HG03469 (cell line): ENCODE measurements at regions not wholly inside any gene's neighbourhood (a gene's known extent, or its start where the extent isn't known, plus 50 kb on each side); places are given as distances from the start of the nearest gene placed in this dataset.

ENCODE experiments used
- ATAC-seq: cut with Tn5 transposase; IDR thresholded peaks from one replicate; pipeline ENCODE4 v1.9.1; 2021; ENCODE audit warnings: mild to moderate bottlenecking, moderate library complexity, moderate number of reproducible peaks; ENCODE audit not compliant: unreplicated experiment

GRCh38 chr3:188026191-188026968, 127.6 kb upstream of the LPP start:
- ATAC-seq = no peak

- no peak for ATAC-seq
Measured at GRCh38 chr3:188031121-188031520, 122.8 kb upstream of the LPP start.

DNA sequence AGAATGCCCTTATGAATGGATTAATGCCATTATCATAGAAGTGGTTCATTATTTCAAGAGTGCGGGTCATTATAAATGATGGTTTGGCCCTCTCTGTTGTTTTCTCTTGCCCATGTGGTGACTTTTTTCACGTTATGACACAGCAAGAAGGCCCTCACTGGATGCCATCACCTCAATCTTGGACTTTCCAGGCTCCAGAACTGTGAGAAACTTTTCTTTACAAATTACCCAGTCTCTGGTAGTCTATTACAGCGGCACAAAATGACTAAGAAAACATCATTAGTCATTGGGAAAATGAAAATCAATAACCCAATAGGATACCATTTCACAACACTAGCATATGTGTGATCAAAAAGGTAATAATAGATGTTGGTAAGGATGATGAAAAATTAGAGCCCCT, 119.0 kb upstream of the LPP start:
- no peak for ATAC-seq

GRCh38 chr3:188036375-188037194, 117.4 kb upstream of the LPP start:
- ATAC-seq = no peak

DNA sequence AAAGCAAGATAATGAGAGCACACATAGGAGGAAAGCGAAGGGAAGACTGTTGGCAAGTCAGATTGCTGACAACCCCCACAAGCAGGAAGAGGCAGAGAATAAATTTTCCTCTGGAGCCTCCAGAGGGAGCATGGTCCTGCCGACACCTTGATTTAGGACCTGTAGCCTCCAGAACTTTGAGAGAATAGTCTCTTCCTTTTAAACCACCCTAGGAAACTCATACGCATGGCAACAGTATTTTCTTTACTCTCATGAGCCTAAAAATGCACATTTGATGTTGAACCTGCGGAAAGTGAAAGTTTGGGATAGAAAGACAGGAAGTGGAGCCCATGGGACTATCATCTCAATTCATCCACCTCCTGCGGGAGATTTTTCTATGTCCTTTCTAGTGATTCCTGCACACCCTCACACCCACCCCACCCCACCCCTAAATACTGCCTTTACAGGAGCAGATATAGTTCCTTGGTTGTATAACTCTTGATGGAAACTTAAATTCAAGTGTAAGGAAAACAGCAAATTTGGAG, 116.7 kb upstream of the LPP start:
- ATAC-seq = no peak

DNA sequence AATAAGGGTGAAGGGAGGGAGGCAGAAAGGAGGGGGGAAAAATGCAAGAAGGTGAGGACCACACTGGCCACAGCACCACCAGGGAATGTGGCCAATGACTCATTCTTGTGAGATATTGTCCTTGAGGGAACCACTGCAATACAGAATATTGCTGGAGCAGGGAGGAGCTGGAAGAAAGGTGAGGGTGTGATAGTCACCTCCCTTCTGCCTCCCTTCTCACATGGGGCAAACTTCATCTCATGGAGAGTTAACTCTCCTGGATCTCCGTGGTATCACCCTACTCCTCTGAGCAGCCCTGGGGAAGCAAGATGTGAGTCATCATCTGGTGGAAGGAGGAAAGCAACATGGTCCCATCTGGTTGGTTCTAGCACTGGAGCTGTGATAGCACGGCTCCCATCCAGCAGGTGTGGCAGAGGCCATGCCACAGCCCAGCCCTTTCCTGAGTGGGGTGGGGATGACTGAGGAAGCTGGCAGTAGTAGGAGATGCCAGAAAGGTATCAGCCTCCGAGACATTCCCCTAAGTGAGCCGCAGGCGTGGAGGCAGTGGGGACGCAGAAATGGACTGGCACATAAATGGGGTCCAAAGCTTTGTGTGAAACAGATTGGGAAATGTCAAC, 115.9 kb upstream of the LPP start:
- ATAC-seq = no peak

- no peak for ATAC-seq
Measured at GRCh38 chr3:188041193-188041592, 112.8 kb upstream of the LPP start.

DNA sequence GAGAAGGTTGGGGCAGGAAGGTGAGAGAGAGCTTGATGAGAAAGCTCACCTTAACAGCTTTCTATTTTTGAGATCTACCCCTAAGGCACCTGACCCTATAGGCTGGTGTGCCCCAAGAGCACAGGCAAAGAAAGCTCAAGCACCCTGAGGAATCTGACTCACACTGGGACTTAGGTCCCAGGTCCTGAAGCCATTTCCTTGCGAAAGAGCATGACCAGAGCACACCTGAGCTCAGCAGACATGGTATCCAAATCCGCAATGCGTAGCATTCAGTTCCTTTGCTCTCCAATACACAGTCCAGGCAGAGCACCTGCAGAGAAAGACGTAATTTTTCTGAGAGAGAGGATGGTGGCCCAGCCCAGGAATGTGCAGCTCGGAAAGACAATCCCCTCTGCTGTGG, 112.1 kb upstream of the LPP start:
- ATAC-seq = no peak

DNA sequence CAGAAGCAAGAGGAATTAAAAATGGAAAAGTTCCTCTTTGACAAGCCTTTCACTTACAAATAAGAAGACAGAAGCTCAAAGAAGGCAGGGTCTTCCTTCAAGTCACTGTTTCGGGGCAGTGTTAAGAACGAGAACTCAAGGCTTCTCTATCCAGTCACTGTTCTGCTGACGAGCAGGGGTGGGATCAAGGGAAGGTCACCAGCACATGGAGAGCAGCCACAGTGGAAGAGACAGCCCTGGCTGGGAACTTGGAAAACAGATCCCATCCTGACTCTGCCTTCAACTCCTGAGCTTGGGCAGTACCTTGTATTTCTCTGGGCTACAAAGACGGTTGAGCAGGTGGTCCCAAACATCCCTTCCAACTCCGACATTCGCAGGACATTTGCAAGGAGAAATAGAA, 111.5 kb upstream of the LPP start:
- no peak for ATAC-seq

DNA sequence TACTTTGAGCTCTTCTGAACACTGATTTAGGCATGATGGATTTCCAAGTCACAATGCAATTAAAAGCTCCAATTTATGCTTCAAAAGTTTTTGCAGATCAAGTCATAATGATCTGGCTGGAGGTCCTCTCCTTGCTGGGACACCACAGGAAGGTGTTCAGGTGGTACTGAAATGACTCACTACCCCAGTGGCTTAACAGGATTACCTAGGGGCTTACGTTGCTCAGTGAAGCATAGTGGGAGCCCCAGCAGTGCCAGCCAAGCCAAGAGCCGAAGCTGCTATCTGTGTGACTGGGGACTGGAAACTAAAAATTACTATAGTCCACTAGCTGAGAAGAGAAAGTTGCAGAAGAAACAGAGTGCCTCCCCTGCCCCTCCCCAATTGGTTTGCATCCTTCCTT, 110.1 kb upstream of the LPP start:
- no peak for ATAC-seq

- no peak for ATAC-seq
Measured at GRCh38 chr3:188046561-188047211, 107.3 kb upstream of the LPP start.

GRCh38 chr3:188047536-188047935, 106.4 kb upstream of the LPP start:
- no peak for ATAC-seq

DNA sequence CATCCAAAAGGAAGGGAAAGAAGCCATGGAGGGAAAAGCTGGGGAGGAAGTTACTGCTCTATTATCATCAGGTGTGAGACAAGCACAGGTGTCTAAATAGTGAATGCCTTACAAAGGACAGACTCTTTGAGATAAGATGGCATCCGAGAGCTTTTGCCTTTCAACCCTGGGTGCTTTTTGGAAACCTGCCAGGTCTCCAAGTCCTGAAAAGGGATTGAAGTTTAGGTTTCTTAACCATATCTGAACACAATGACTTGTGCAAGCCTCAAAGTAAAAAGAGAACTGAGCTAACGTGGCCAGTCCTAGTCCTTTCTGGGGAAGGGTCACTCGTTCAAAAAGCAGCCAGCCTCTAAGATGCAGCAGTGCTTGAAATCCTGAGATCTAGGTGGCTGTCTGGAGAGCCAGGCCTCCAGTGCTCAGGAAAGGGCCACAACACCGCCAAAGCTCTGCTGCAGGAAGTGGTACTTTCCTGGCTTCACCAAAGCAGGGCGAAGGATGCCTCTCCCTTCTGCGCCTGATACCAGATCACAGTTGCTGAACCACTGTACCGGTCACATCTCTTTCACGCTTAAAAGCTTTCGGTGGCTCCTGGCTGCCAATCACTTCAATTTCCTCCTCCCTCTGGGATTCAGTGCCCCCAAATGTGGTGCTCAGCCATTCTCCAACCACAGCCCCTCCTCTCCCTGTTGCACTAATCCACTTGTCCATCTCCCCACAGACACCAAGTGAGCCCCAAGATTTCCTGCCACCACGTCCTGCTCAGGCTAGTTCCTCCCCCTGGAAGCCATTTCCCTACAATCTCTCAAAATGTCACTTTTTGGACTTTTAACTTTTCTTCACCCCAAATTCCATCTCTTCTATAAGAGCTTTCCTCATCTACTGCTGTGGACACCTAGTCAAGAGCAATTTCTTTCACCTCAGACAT, 104.1 kb upstream of the LPP start:
- ATAC-seq = no peak

DNA sequence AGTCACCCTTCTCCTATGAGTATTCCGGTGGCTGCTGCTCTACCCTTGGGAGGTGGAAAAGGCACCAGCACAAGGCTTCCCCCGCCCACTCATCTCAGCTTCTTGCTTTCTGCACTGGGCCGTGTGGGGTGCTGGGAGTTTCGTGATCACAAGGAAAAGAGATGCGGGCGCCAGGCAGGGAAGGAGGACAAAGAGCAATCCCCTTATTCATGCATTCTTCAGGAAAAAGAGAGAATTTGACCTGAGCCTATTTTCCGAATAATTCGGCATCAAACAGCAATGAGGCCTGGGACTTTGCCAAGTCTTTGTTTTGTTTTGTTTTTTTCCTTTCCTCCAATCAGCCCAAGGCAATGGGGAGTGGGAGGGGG, 102.2 kb upstream of the LPP start:
- ATAC-seq = no peak

- no peak for ATAC-seq
Measured at GRCh38 chr3:188052169-188053035, 101.6 kb upstream of the LPP start.

GRCh38 chr3:188053036-188053340, 101.0 kb upstream of the LPP start:
- ATAC-seq = no peak

DNA sequence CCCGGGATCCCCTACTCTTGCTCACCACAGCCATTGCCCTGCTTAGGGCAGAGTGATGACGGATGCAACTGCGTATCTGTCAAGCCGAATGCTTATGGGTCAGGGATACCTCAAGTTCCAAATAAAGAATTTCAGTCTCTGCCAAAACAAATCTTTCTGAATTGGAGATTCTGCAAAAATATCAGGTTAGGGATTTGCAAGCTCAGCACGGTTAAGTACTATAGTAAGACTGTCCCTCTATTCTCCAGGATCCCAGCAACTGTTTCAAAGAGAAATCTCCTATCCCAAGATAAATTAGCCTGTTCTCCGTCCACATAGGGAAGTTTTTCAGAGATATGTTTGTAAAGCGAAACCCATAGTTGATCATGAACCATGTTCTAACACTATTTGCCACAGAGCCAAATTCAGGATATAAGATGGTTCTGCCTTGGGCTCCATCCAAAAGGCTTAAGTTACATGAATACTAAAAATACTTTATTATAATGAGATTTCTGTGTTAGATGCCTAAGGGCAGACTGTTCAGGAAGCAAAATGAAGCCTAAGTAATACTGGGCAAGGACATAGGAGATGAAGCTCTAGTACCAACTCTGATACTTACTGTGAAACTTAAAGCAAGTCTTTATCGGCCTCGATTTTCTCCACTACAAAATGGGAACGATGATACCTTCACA, 100.1 kb upstream of the LPP start:
- no peak for ATAC-seq

DNA sequence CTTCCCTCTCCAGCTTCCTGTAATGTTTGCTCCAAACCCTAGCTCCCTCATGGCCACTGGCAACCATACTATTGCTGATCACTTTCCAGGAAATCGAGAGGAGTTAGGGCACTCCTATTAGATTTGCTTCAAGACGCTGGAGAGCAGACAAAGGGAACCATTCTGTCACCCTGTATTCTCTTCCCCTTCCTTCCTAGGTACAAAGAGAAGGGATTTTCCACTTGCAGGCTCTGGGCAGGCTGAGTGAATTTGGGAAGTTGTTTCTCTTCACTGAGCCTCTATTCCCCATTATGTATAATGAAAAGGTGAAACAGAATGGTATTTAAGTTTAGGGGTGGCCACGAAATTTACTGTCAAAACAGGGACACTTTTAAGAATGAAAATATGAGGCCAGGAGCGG, 99.4 kb upstream of the LPP start:
- no peak for ATAC-seq

GRCh38 chr3:188055388-188055787, 98.6 kb upstream of the LPP start:
- no peak for ATAC-seq
